GM18517 (cell line): ENCODE measurements at regions not wholly inside any gene's neighbourhood (a gene's known extent, or its start where the extent isn't known, plus 50 kb on each side); places are given as distances from the start of the nearest gene placed in this dataset.

Source experiments
- ATAC-seq: cut with Tn5 transposase; IDR thresholded peaks from one replicate; pipeline ENCODE4 v1.9.1; 2021; ENCODE audit warnings: mild to moderate bottlenecking, moderate library complexity; ENCODE audit not compliant: unreplicated experiment

- ATAC-seq = no peak
Observed at GRCh38 chr14:97539884-97540283, 742.7 kb downstream of the VRK1 start.

- no peak for ATAC-seq
Observed at GRCh38 chr14:97543221-97543620, 746.0 kb downstream of the VRK1 start.

DNA sequence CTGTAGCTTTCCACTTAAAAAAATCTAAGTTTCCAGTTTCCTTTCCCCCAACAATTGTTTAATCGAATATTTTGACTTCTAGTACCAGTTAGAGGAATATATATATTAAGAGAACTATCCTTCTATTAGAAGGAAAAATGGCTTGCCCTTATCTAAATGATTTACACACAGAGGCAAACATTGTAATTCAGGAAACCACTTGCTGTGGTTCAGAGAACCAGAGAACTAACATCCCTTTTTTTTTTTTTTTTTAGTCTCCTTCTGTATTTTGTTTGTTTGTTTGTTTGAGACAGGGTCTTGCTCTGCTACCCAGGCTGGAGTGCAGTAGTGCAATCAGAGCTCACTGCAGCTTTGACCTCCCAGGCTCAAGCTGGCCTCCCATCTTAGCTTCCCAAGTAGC, 746.6 kb downstream of the VRK1 start:
- no peak for ATAC-seq

DNA sequence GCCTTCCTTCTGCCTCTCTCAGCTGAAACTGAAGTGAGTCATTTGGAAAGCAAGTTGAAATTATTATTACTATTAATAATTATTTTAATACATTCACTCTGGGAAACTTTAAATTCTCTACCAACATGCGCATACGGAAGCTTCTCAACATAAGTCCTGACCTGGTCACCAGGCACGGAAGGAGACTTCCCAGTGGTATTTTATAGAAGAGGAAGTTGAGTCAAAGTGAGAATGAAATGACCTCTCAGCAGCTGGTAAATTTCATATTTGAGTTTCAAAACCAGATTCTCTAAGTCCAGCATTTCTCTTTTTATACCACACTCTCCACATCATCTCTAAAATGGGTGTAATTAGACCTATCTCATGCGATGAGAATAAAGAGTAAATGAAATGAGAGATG, 747.4 kb downstream of the VRK1 start:
- ATAC-seq = no peak

GRCh38 chr14:97546491-97547230, 749.5 kb downstream of the VRK1 start:
- no peak for ATAC-seq

- no peak for ATAC-seq
Observed at GRCh38 chr14:97550463-97550862, 753.3 kb downstream of the VRK1 start.

DNA sequence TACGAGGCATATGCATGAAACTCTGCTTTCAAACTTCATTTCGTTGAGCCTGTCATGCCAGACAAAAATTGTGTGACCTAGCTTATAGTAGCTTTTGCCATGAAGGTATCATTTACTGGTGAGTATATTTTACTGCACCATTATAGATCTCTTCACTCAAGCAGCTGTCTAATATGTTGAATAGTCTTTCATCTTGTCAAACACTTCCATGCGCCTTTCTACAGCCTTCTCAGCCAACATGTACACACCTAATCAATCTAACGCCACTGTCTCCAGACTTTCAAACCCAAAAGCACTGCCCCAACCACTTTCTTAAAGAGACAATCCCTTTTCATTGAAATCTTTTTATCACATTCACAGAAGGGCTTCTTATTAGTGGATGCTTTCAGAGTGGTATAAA, 757.4 kb downstream of the VRK1 start:
- ATAC-seq = no peak

DNA sequence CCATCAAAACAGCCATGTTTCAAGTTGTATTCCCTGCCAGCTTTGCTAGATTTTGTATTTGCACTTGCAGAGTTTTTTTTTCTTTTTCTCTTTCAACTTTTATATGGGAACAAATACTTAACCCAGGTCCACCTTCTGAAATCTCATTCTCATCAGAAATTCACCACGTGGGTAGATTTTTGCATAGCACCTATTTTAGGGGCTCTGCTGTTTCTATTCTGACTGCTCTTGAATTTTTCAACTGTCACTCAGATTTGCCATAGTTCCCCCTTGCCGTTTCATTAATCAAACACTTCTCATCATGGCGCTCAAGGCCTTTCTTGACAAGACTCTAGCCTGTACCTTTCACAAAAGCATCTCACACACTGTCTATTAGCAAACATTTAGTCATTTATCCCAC, 767.2 kb downstream of the VRK1 start:
- no peak for ATAC-seq

DNA sequence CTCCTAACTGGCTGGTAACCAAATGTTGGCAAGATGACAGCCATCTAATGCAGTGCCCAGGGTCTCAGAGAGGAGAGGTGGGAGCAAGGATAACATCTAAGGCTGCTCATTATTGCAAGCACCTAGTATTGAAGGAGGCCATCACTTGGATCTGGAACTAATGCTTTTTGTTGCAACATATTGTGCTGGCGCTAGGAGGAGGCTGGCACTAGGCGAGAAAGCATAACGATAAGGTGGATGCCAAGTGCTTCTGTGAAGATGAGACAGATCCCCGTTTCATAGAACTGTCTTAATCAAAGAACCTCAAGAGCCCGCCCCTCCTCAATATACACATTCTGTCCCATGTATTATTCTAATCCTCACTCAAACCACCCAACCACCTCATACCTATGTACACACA, 774.0 kb downstream of the VRK1 start:
- no peak for ATAC-seq

- ATAC-seq = no peak
Observed at GRCh38 chr14:97571866-97572555, 774.8 kb downstream of the VRK1 start.

DNA sequence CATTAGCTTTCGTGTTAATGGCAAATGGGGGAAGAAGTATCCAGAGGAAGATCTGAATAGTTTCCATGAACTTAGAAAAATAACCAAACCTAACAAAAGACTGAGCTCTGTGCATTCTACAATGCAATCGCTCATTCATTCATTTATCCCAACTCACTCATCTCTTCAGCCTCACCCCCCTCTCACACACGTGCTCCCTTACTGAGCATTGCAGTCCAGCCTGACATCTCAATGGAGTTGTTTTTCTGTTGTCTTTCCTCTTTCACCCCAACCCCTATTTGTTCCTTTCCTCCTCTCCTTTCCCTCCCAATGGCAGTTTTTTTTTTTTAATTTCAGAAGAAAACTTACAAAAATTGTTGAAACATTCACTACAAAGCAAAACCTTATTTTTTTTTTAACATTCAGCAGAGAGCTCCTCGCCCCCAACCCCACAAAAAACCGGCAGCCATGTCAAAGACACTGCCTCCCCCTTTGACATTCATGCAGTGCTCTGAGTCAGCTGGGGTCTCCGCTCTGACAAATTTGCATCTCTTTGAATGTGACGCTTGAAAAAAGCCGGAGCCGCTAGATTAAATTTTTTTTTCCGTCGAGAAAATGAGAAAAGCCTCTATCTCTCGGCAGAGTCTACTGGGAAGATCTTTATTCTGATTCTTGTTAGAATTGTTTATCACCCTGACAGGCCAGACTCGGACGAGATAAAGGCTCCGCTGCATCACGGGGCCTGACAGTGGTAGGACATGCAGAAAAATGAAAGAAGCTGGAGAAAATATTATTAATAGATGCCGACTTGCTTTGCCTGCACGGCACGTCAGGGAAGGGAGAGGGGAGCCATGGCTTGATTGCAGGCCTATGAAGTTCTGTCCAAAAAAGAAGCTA, 775.6 kb downstream of the VRK1 start:
- no peak for ATAC-seq

- no peak for ATAC-seq
Observed at GRCh38 chr14:97575677-97576076, 778.5 kb downstream of the VRK1 start.

GRCh38 chr14:97578982-97579548, 781.9 kb downstream of the VRK1 start:
- no peak for ATAC-seq

DNA sequence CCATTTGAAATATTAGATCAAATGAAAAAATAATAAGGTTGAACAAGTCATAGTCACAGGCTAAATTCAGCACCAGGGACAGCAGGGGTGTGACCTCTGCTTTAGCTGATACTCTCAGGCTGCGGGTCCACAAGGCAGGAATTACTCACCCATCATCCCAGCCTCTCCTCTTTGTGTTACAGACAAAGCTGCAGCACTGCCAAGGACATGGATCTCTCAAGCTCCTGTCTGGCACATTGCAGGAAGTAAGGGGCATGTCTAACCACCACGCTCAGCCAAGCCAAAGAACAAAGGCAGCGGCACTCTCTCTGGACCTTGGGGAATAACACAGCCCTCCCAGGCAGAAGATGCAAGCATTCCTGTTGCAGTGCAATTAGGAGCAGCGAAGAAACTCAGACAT, 783.8 kb downstream of the VRK1 start:
- ATAC-seq = no peak

DNA sequence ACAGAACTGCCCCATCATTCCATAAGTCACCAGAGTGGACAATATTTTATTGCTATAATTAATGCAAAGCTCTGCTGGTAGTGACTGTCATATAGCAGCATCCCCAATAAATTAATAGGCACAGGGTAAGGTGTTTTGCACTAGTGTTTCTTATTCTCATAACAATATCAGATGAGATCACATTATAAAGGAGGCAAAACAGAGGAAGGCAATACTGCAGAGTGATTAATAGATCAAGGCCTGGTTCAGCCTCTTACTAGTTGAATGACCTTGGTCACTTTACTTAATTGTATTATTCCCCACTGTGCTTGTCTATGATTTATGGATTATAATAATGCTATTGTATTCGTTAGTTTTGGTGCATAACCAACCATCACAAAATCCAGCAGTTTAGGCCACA, 784.8 kb downstream of the VRK1 start:
- no peak for ATAC-seq

DNA sequence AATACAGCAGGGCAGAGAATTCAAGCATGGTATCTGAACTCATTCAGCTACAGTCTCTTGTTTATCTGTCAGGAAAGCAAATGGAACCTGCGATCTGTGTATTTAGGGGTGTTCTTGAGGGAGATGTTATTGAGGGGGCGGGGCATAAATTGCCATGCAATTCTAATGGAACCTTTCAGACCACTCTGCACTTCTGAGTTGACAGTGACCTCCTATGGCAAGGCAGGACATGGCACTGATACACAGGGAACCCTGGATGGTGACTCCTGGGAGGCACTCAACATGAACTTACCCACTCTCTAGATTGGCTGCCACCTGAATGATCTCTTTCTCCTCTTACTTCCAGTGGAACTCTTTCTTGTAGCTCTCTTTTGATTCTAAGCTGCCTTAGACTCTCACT, 787.3 kb downstream of the VRK1 start:
- ATAC-seq = no peak

GRCh38 chr14:97592341-97592980, 795.3 kb downstream of the VRK1 start:
- no peak for ATAC-seq

GRCh38 chr14:97594306-97594705, 797.1 kb downstream of the VRK1 start:
- no peak for ATAC-seq

GRCh38 chr14:97602438-97603117, 805.4 kb downstream of the VRK1 start:
- no peak for ATAC-seq

GRCh38 chr14:97603201-97603600, 806.0 kb downstream of the VRK1 start:
- ATAC-seq = no peak
